ENCODE measurements at regions not wholly inside any gene's neighbourhood (a gene's known extent, or its start where the extent isn't known, plus 50 kb on each side); places are given as distances from the start of the nearest gene placed in this dataset.

DNA sequence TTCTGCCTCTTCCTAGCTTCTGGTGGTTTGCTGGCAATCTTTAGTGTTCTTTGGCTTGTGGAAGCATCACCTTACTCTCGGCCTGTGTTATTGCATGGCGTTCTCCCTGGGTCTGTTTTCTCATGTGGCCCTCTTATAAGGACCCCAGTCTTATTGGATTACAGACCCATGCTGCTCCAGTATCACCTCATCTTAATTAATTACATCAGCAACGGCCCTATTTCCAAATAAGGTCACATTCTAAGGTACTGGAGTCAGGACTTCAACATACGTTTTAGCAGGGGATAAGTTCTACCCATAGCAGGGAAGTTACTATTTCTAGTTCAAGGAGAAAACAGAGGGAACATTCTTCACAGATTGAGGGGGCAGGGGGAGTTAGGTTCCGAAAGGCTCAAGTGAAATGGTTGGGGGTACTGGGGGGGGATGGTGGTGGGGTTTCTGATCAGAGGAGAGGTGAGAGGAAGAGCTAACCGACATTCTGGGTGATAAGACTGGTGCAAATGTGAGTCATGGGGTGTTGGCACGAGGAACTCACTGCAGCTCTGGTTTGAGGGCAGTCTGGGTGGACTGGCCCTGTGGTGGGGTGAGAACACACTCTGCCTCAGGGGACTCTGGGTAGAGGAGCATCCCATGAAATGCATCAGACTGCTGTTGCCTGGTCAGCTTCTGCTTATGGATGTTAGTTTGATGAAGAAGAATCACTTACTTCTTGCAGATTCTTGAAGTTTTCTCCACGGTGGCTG is 51.5 kb upstream of the ZBED5 start:
- TF ChIP-seq, protein P1, sequence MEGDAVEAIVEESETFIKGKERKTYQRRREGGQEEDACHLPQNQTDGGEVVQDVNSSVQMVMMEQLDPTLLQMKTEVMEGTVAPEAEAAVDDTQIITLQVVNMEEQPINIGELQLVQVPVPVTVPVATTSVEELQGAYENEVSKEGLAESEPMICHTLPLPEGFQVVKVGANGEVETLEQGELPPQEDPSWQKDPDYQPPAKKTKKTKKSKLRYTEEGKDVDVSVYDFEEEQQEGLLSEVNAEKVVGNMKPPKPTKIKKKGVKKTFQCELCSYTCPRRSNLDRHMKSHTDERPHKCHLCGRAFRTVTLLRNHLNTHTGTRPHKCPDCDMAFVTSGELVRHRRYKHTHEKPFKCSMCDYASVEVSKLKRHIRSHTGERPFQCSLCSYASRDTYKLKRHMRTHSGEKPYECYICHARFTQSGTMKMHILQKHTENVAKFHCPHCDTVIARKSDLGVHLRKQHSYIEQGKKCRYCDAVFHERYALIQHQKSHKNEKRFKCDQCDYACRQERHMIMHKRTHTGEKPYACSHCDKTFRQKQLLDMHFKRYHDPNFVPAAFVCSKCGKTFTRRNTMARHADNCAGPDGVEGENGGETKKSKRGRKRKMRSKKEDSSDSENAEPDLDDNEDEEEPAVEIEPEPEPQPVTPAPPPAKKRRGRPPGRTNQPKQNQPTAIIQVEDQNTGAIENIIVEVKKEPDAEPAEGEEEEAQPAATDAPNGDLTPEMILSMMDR (IDR thresholded peaks at IDR 0.05; ENCODE audit: extremely low read depth in 1 of 2, insufficient read depth in 1 of 2, low read depth in 1 of 2, low read length in 2 of 2) = no peak
- no peak for TF ChIP-seq POLR2A (IDR thresholded peaks at IDR 0.05; ENCODE audit: low read depth, low read length)
- TF ChIP-seq GATA2 (IDR thresholded peaks at IDR 0.05; ENCODE audit: insufficient read depth, insufficient read length, low read depth, low read length) = no peak
- TF ChIP-seq JUN (IDR thresholded peaks at IDR 0.05; ENCODE audit: borderline replicate concordance, insufficient read depth, insufficient read length, low read depth) = no peak
- no peak for TF ChIP-seq EZH2 (IDR thresholded peaks at IDR 0.05; ENCODE audit: borderline replicate concordance, low read depth, low read length, severe bottlenecking)
- no peak for TF ChIP-seq POLR2AphosphoS5 (IDR thresholded peaks at IDR 0.05; ENCODE audit: insufficient read depth, low read depth, low read length)
- TF ChIP-seq, protein P2, sequence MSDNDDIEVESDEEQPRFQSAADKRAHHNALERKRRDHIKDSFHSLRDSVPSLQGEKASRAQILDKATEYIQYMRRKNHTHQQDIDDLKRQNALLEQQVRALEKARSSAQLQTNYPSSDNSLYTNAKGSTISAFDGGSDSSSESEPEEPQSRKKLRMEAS (IDR thresholded peaks at IDR 0.05; ENCODE audit: insufficient read depth, insufficient read length) = no peak
- no peak for TF ChIP-seq MYC (IDR thresholded peaks at IDR 0.05; ENCODE audit: low read depth, low read length)
- no peak for TF ChIP-seq FOS (IDR thresholded peaks at IDR 0.05; ENCODE audit: borderline replicate concordance, insufficient read depth, low read length)
